ENCODE measurements at regions not wholly inside any gene's neighbourhood (a gene's known extent, or its start where the extent isn't known, plus 50 kb on each side); places are given as distances from the start of the nearest gene placed in this dataset.

- Histone ChIP-seq H3K9me3 (ENCODE audit: control insufficient read depth, insufficient read depth, low read depth, low read length) (no peaks in the 10 kb centered on the region), H3K4me3 (ENCODE audit: low read depth, low read length) (no peak overlapping the region), H3K36me3 (ENCODE audit: control insufficient read depth in 2 of 2, insufficient read depth in 1 of 2, low read length in 2 of 2) (no peaks in the 10 kb centered on the region), H3K4me1 (ENCODE audit: control insufficient read depth, insufficient read depth, low read length) (no peaks in the 10 kb centered on the region), H3K27ac (ENCODE audit: extremely low read depth, low read depth, low read length) (no peak overlapping the region)
- TF ChIP-seq WT1 (tag by site-specific recombination; IDR thresholded peaks at IDR 0.05) (no peak), GLI4 (tag by site-specific recombination; IDR thresholded peaks at IDR 0.05) (no peak), ZNF596 (tag by site-specific recombination; IDR thresholded peaks at IDR 0.05) (no peak), PRDM6 (tag by site-specific recombination; IDR thresholded peaks at IDR 0.05) (no peak), ZNF311 (tag by site-specific recombination; IDR thresholded peaks at IDR 0.05; ENCODE audit: borderline replicate concordance) (no peak), ZNF394 (tag by site-specific recombination; IDR thresholded peaks at IDR 0.05; ENCODE audit: borderline replicate concordance) (no peak), ZNF488 (tag by site-specific recombination; IDR thresholded peaks at IDR 0.05) (no peak), GLIS1 (tag by site-specific recombination; IDR thresholded peaks at IDR 0.05) (no peak)
- ChIA-PET CTCF (interaction anchor here (0.7 to 3.9 kb wide), 6 partner anchors 40 to 674 kb away, joined by 3 to 19 read pairs (median 7); no protein-coding TSS in a partner anchor), POLR2A (interaction anchor here (0.6 to 0.8 kb wide), 2 partner anchors 90 to 99 kb away, joined by 3 to 4 read pairs; partner anchors contain the start of gene FAM50B)
Observed at GRCh38 chr6:3938715-3939367, 89.7 kb downstream of the FAM50B start.

GRCh38 chr6:3939368-3939958, 90.3 kb downstream of the FAM50B start:
- no peaks in the 10 kb centered on the region for H3K36me3 ChIP-seq (ENCODE audit: control insufficient read depth in 2 of 2, insufficient read depth in 1 of 2, low read length in 2 of 2)
- ChIA-PET POLR2A (no interaction called here), CTCF (interaction anchor here (2.3 to 3.9 kb wide), 2 partner anchors 39 to 198 kb away, joined by 8 to 19 read pairs; no protein-coding TSS in a partner anchor)
- no peaks in the 10 kb centered on the region for H3K4me1 ChIP-seq (ENCODE audit: control insufficient read depth, insufficient read depth, low read length)
- TF ChIP-seq ZNF37A (tag by site-specific recombination; IDR thresholded peaks at IDR 0.05) (no peak), ZNF18 (tag by site-specific recombination; IDR thresholded peaks at IDR 0.05) (no peak), KLF8 (tag by site-specific recombination; IDR thresholded peaks at IDR 0.05) (no peak), ZNF704 (tag by site-specific recombination; IDR thresholded peaks at IDR 0.05) (no peak), ZNF114 (tag by site-specific recombination; IDR thresholded peaks at IDR 0.05) (no peak), BCL11B (tag by site-specific recombination; IDR thresholded peaks at IDR 0.05; ENCODE audit: low read depth) (no peak), SP3 (tag by site-specific recombination; IDR thresholded peaks at IDR 0.05) (no peak), ZNF280C (tag by site-specific recombination; IDR thresholded peaks at IDR 0.05) (no peak), ZNF629 (tag by site-specific recombination; IDR thresholded peaks at IDR 0.05) (no peak)
- H3K4me3 ChIP-seq (ENCODE audit: low read depth, low read length) = no peak overlapping the region
- no peaks in the 10 kb centered on the region for H3K9me3 ChIP-seq (ENCODE audit: control insufficient read depth, insufficient read depth, low read depth, low read length)
- H3K27ac ChIP-seq (ENCODE audit: extremely low read depth, low read depth, low read length) = no peak overlapping the region
